ENCODE measurements at regions not wholly inside any gene's neighbourhood (a gene's known extent, or its start where the extent isn't known, plus 50 kb on each side); places are given as distances from the start of the nearest gene placed in this dataset.

DNA sequence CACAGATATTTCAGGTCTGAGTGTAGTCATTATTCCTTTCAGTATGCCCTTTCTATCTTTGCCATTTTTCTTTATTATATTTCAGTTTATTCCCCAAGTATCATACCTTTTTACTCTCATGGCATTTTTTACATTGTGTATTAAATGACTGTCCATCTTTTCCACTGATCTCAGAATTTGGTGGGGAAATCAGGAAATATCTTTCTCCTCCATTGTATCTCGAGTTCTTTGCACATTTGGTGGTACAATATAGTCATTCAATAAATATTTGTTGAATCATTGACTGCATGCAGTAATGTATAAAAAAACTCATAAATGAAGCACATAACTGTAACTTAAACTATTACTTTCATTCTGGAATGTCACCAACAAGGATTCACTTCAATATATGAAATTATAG lies 354.7 kb downstream of the HGF start:
- TF ChIP-seq, protein P1, sequence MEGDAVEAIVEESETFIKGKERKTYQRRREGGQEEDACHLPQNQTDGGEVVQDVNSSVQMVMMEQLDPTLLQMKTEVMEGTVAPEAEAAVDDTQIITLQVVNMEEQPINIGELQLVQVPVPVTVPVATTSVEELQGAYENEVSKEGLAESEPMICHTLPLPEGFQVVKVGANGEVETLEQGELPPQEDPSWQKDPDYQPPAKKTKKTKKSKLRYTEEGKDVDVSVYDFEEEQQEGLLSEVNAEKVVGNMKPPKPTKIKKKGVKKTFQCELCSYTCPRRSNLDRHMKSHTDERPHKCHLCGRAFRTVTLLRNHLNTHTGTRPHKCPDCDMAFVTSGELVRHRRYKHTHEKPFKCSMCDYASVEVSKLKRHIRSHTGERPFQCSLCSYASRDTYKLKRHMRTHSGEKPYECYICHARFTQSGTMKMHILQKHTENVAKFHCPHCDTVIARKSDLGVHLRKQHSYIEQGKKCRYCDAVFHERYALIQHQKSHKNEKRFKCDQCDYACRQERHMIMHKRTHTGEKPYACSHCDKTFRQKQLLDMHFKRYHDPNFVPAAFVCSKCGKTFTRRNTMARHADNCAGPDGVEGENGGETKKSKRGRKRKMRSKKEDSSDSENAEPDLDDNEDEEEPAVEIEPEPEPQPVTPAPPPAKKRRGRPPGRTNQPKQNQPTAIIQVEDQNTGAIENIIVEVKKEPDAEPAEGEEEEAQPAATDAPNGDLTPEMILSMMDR (IDR thresholded peaks at IDR 0.05; ENCODE audit: insufficient read depth, low read depth, low read length) = no peak
- no peak for TF ChIP-seq EZH2 (IDR thresholded peaks at IDR 0.05; ENCODE audit: insufficient read depth, low read length)

Measured in astrocyte (in vitro differentiated cells and primary cell).